ENCODE measurements at regions not wholly inside any gene's neighbourhood (a gene's known extent, or its start where the extent isn't known, plus 50 kb on each side); places are given as distances from the start of the nearest gene placed in this dataset.

DNA sequence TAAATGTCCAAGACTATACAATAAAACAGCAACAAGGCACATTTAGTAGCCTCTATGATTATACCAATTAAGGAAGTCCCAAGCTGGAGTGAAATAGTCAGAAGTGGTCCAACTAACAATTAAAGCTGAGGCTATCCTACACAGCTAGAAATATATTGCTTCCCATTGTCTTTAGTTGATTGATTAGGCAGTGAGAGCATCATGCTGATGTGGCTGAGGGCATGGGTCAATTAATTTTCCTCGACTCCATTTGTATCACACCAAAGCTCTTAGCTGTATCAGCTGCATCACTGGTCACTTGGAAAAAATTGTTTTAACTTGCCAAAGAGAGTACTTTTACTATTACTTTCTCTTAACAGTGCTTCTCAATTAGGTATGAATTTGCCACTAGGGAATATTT, 328.7 kb upstream of the NT5E start:
- TF ChIP-seq, protein P1, sequence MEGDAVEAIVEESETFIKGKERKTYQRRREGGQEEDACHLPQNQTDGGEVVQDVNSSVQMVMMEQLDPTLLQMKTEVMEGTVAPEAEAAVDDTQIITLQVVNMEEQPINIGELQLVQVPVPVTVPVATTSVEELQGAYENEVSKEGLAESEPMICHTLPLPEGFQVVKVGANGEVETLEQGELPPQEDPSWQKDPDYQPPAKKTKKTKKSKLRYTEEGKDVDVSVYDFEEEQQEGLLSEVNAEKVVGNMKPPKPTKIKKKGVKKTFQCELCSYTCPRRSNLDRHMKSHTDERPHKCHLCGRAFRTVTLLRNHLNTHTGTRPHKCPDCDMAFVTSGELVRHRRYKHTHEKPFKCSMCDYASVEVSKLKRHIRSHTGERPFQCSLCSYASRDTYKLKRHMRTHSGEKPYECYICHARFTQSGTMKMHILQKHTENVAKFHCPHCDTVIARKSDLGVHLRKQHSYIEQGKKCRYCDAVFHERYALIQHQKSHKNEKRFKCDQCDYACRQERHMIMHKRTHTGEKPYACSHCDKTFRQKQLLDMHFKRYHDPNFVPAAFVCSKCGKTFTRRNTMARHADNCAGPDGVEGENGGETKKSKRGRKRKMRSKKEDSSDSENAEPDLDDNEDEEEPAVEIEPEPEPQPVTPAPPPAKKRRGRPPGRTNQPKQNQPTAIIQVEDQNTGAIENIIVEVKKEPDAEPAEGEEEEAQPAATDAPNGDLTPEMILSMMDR (IDR thresholded peaks at IDR 0.05; ENCODE audit: low read length): no peak
- TF ChIP-seq EZH2 (optimal IDR thresholded peaks at IDR 0.05; ENCODE audit: low read depth, low read length): no peak
